ENCODE measurements at regions not wholly inside any gene's neighbourhood (a gene's known extent, or its start where the extent isn't known, plus 50 kb on each side); places are given as distances from the start of the nearest gene placed in this dataset.

GRCh38 chr15:98443526-98443925, 204.8 kb upstream of the IGF1R start:
- intact Hi-C loops (cut with DNase I, micrococcal nuclease) = loop anchor here in 1 of 2 donors (10.0 kb wide), 1 partner anchor 631 kb away; no protein-coding TSS in a partner anchor
- DNase-seq (no peak), ATAC-seq (no peak)

GRCh38 chr15:98444138-98444537, 204.2 kb upstream of the IGF1R start:
- intact Hi-C loops (cut with DNase I, micrococcal nuclease) = loop anchor here in 1 of 2 donors (10.0 kb wide), 1 partner anchor 631 kb away; no protein-coding TSS in a partner anchor
- no peak for DNase-seq

GRCh38 chr15:98445315-98445714, 203.0 kb upstream of the IGF1R start:
- intact Hi-C loops (cut with DNase I, micrococcal nuclease) = loop anchor here in 1 of 2 donors (10.0 kb wide), 1 partner anchor 629 kb away; no protein-coding TSS in a partner anchor
- ATAC-seq = no peak
- DNase-seq = no peak

More at GRCh38 chr15:98444138-98444537, 204.2 kb upstream of the IGF1R start:
- no peak for ATAC-seq

GRCh38 chr15:98446083-98446482, 202.3 kb upstream of the IGF1R start:
- DNase-seq (no peak), ATAC-seq (no peak)
- intact Hi-C loops (cut with DNase I, micrococcal nuclease) = loop anchor here in 1 of 2 donors (10.0 kb wide), 1 partner anchor 629 kb away; no protein-coding TSS in a partner anchor

- intact Hi-C loops (cut with DNase I, micrococcal nuclease) = loop anchor here in 1 of 2 donors (10.0 kb wide), 1 partner anchor 628 kb away; no protein-coding TSS in a partner anchor
Observed at GRCh38 chr15:98447069-98447468, 201.3 kb upstream of the IGF1R start.

GRCh38 chr15:98451236-98451635, 197.1 kb upstream of the IGF1R start:
- intact Hi-C loops (cut with DNase I, micrococcal nuclease) = no loop called here
- DNase-seq (no peak), ATAC-seq (no peak)

More at GRCh38 chr15:98447069-98447468, 201.3 kb upstream of the IGF1R start:
- ATAC-seq (no peak), DNase-seq (no peak)

- no peak for ATAC-seq
- no peak for DNase-seq
- intact Hi-C loops (cut with DNase I, micrococcal nuclease) = no loop called here
Observed at GRCh38 chr15:98452238-98452637, 196.1 kb upstream of the IGF1R start.

GRCh38 chr15:98455904-98456303, 192.4 kb upstream of the IGF1R start:
- DNase-seq (no peak), ATAC-seq (no peak)
- intact Hi-C loops (cut with DNase I, micrococcal nuclease) = no loop called here

- intact Hi-C loops (cut with DNase I, micrococcal nuclease) = no loop called here
- DNase-seq (no peak), ATAC-seq (no peak)
Observed at GRCh38 chr15:98476559-98476958, 171.8 kb upstream of the IGF1R start.

GRCh38 chr15:98480844-98481243, 167.5 kb upstream of the IGF1R start:
- no peak for ATAC-seq
- no peak for DNase-seq
- intact Hi-C loops (cut with DNase I, micrococcal nuclease) = loop anchor here in 1 of 2 donors (10.0 kb wide), 1 partner anchor 504 kb away; no protein-coding TSS in a partner anchor

- intact Hi-C loops (cut with DNase I, micrococcal nuclease) = loop anchor here in 1 of 2 donors (10.0 kb wide), 1 partner anchor 501 kb away; no protein-coding TSS in a partner anchor
- ATAC-seq (no peak), DNase-seq (no peak)
Observed at GRCh38 chr15:98483575-98484130, 164.7 kb upstream of the IGF1R start.

GRCh38 chr15:98484914-98485313, 163.4 kb upstream of the IGF1R start:
- ATAC-seq (no peak), DNase-seq (no peak)
- intact Hi-C loops (cut with DNase I, micrococcal nuclease) = loop anchor here in 1 of 2 donors (10.0 kb wide), 1 partner anchor 500 kb away; no protein-coding TSS in a partner anchor

GRCh38 chr15:98485451-98485850, 162.9 kb upstream of the IGF1R start:
- ATAC-seq (no peak), DNase-seq (no peak)
- intact Hi-C loops (cut with DNase I, micrococcal nuclease) = loop anchor here in 1 of 2 donors (10.0 kb wide), 1 partner anchor 499 kb away; no protein-coding TSS in a partner anchor

- ATAC-seq (no peak), DNase-seq (no peak)
- intact Hi-C loops (cut with DNase I, micrococcal nuclease) = no loop called here
Observed at GRCh38 chr15:98493966-98494511, 154.3 kb upstream of the IGF1R start.

- ATAC-seq (no peak), DNase-seq (no peak)
- intact Hi-C loops (cut with DNase I, micrococcal nuclease) = no loop called here
Observed at GRCh38 chr15:98501192-98501591, 147.1 kb upstream of the IGF1R start.

- DNase-seq = no peak
- intact Hi-C loops (cut with DNase I, micrococcal nuclease) = no loop called here
Observed at GRCh38 chr15:98501632-98502031, 146.7 kb upstream of the IGF1R start.

GRCh38 chr15:98503970-98504369, 144.4 kb upstream of the IGF1R start:
- ATAC-seq = no peak
- no peak for DNase-seq
- intact Hi-C loops (cut with DNase I, micrococcal nuclease) = no loop called here

More at GRCh38 chr15:98501632-98502031, 146.7 kb upstream of the IGF1R start:
- no peak for ATAC-seq

GRCh38 chr15:98504998-98505397, 143.3 kb upstream of the IGF1R start:
- intact Hi-C loops (cut with DNase I, micrococcal nuclease) = no loop called here
- ATAC-seq (no peak), DNase-seq (no peak)

- DNase-seq (no peak), ATAC-seq (no peak)
- intact Hi-C loops (cut with DNase I, micrococcal nuclease) = no loop called here
Observed at GRCh38 chr15:98505611-98506031, 142.7 kb upstream of the IGF1R start.

- no peak for DNase-seq
- ATAC-seq = no peak
- intact Hi-C loops (cut with DNase I, micrococcal nuclease) = no loop called here
Observed at GRCh38 chr15:98506172-98506571, 142.2 kb upstream of the IGF1R start.

All from left colon (tissue), 2 donors.